Osteocyte (in vitro differentiated cells): ENCODE measurements at regions not wholly inside any gene's neighbourhood (a gene's known extent, or its start where the extent isn't known, plus 50 kb on each side); places are given as distances from the start of the nearest gene placed in this dataset.

Experiments used
- DNase-seq: peaks from one replicate; pipeline ENCODE4 v3.0.0; 2021; ENCODE audit warnings: mixed read lengths; ENCODE audit not compliant: unreplicated experiment; ENCODE audit errors: extremely low spot score
- H3K27ac Mint-ChIP-seq: one replicate; pipeline ENCODE4 v1.8.0; 2021; ENCODE audit warnings: mild to moderate bottlenecking, mixed read lengths; ENCODE audit not compliant: unreplicated experiment
- H3K27me3 Mint-ChIP-seq: one replicate; pipeline ENCODE4 v1.8.0; 2021; ENCODE audit warnings: mixed read lengths; ENCODE audit not compliant: unreplicated experiment
- H3K36me3 Mint-ChIP-seq: one replicate; pipeline ENCODE4 v1.8.0; 2021; ENCODE audit warnings: mixed read lengths; ENCODE audit not compliant: unreplicated experiment
- H3K4me1 Mint-ChIP-seq: one replicate; pipeline ENCODE4 v1.8.0; 2021; ENCODE audit warnings: mixed read lengths; ENCODE audit not compliant: unreplicated experiment
- H3K4me3 Mint-ChIP-seq: one replicate; pipeline ENCODE4 v1.8.0; 2021; ENCODE audit warnings: mild to moderate bottlenecking, moderate library complexity, mixed read lengths; ENCODE audit not compliant: unreplicated experiment
- H3K9me3 Mint-ChIP-seq: one replicate; pipeline ENCODE4 v1.8.0; 2021; ENCODE audit warnings: mixed read lengths; ENCODE audit not compliant: unreplicated experiment
- CTCF ChIP-seq: fragments of 200-600 bp; sonication (generic); IDR thresholded peaks from 2 replicates; pipeline ENCODE4 v1.5.0; 2021; ENCODE audit warnings: antibody characterized with exemption, mild to moderate bottlenecking, moderate library complexity

GRCh38 chr5:4011943-4012342, 416.3 kb downstream of the IRX1 start:
- DNase-seq: peak; percentile 60
- Mint-ChIP-seq H3K27ac (no peak overlapping the region), H3K9me3 (peaks cover 48% of the 10 kb centered on the region), H3K4me3 (no peak overlapping the region), H3K4me1 (no peaks in the 10 kb centered on the region), H3K36me3 (no peaks in the 10 kb centered on the region), H3K27me3 (no peaks in the 10 kb centered on the region)
- no peak for TF ChIP-seq CTCF

GRCh38 chr5:4013106-4013898, 417.7 kb downstream of the IRX1 start:
- Mint-ChIP-seq H3K27me3 (no peaks in the 10 kb centered on the region), H3K4me1 (no peaks in the 10 kb centered on the region), H3K27ac (no peak overlapping the region), H3K9me3 (peaks cover 50% of the 10 kb centered on the region), H3K4me3 (no peak overlapping the region), H3K36me3 (no peaks in the 10 kb centered on the region)
- TF ChIP-seq CTCF: no peak
- no peak for DNase-seq

GRCh38 chr5:4015709-4016108, 420.1 kb downstream of the IRX1 start:
- no peaks in the 10 kb centered on the region for H3K36me3 Mint-ChIP-seq
- TF ChIP-seq CTCF: no peak

GRCh38 chr5:4017076-4017803, 421.6 kb downstream of the IRX1 start:
- DNase-seq: no peak
- Mint-ChIP-seq H3K27ac (no peak overlapping the region), H3K4me3 (no peak overlapping the region), H3K9me3 (peaks cover 51% of the 10 kb centered on the region), H3K27me3 (no peaks in the 10 kb centered on the region), H3K4me1 (no peaks in the 10 kb centered on the region), H3K36me3 (no peaks in the 10 kb centered on the region)
- no peak for TF ChIP-seq CTCF

More at GRCh38 chr5:4015709-4016108, 420.1 kb downstream of the IRX1 start:
- no peaks in the 10 kb centered on the region for H3K4me1 Mint-ChIP-seq
- no peak overlapping the region for H3K4me3 Mint-ChIP-seq
- H3K9me3 Mint-ChIP-seq: peaks cover 51% of the 10 kb centered on the region
- H3K27ac Mint-ChIP-seq: no peak overlapping the region
- DNase-seq: no peak
- H3K27me3 Mint-ChIP-seq: no peaks in the 10 kb centered on the region

- TF ChIP-seq CTCF: no peak
- no peaks in the 10 kb centered on the region for H3K4me1 Mint-ChIP-seq
- no peak overlapping the region for H3K4me3 Mint-ChIP-seq
- H3K27me3 Mint-ChIP-seq: no peaks in the 10 kb centered on the region
- peaks cover 56% of the 10 kb centered on the region for H3K9me3 Mint-ChIP-seq
- H3K36me3 Mint-ChIP-seq: no peaks in the 10 kb centered on the region
- no peak for DNase-seq
- no peak overlapping the region for H3K27ac Mint-ChIP-seq
These were observed 422.4 kb downstream of the IRX1 start for GRCh38 chr5:4018007-4018406.
